DMS153 treated with DMSO at 0.1 percent for 48 hours (cell line): ENCODE measurements at regions not wholly inside any gene's neighbourhood (a gene's known extent, or its start where the extent isn't known, plus 50 kb on each side); places are given as distances from the start of the nearest gene placed in this dataset.
"Not testable (repeated sequence)": the region's sequence is repeated elsewhere in the genome, so short reads cannot be mapped to it uniquely, and the experiment has no call there.

Source experiments
- DNase-seq: peaks from one replicate; lab custom pipeline; 2025; ENCODE audit not compliant: unreplicated experiment; lab: John Stamatoyannopoulos, UW

DNA sequence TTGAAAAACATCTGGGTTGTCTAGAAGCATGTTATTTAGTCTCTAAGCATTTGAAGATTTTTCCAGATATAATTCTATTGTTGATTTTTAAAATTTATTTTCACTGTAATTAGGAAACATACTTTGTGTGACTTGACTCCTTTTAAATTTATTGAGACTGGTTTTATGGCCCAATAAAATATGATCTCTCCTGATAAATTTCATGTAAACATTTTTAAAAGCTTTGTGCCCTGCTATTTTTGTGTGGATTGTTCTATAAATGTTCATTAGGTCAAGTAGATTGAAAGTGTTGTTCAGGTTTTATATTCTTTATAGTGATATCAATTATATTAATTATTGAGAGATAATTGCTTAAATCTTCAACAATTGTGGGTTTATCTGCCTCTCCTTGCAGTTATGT is 105.4 kb downstream of the RFX6 start:
- no peak for DNase-seq

DNA sequence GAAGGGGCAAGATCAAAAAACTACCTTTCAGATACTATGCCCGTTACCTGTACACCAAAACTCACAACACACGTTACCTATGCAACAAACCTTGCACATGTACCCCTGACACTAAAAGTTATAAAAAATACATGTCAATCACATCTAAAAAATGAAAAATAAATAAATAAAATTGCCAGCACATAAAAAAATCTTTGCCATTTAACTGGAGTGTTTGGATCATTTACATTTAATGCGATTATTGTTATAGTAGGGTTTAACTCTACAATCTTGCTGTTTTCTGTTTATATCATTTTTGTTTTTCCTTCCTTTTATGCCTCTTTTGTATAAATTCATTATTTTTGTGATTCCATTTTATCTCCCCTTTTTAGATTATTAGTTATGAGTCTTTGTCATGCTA is 106.3 kb downstream of the RFX6 start:
- no peak for DNase-seq

DNA sequence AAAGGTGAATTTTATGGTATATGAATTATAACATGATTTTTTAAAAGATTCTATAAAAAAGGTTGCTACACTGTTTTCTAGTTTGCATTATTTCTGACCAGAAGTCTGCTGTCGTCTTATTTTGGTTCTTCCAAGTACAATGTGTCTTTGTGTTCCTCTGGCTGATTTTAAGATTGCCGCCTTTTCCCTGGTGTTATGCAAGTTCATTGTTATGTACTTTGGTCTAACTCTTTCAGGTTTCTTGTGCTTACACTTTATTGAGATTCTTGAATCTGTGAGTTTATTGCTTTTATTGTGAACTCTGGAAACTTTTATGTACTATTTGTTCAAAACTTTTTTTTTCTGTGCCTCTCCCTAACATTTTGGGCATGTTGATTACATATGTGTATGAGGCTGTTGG is 109.8 kb downstream of the RFX6 start:
- no peak for DNase-seq

DNA sequence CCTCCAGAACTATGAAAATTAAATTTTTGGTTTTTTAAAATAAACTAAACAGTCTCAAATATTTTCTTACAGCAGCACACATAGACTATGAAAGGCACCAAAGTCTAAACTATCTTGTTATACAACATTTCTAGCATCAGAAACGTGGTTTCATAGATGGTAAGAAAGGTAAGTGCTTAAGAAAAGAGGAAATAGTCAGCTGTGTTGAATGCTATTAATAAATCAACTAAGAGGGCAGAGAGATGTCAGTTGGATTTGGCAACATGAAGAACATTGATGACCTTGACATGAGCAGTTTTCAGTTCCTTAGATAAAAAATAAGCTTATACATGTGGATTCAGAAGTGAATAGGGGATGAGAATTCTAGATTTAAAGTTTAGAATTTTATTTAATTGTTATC is 113.6 kb downstream of the RFX6 start:
- DNase-seq = no peak

DNA sequence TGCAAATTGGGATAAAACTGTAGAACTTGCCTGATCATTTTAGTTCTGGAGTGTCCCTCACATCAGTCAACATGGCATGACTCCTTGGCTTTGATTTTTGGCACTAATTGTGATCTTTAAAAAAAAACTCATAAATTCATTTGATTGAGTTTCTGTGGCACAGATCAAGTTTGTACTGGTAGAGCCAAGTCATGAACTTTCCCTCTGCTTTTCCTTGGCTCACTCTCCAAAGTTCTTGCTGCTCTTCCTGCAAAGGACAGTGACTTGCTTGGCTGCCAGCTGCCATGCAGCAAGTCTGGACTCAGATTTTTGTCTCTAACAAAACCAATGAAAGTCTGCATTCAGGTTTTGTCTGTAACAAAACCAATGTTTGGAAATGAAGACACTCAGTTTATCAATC is 115.5 kb downstream of the RFX6 start:
- no peak for DNase-seq

DNA sequence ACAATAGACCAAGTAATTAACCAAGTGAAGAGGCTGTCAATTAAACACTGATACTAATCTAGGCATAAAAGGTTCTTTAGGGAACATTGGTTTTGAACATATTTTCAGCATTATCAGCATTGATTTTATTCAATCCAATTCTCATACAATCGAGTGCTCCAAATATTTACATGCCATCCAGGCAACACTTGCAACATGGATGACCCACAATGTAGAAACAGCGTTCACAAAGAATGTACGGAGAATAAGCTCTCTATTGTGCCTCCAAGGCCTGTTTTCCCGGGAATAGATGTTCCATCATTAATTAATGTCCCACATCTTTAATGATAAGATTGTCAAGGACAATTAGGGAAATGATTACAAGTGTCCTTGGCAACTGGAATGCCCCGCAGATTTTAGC is 117.4 kb downstream of the RFX6 start:
- DNase-seq = no peak

DNA sequence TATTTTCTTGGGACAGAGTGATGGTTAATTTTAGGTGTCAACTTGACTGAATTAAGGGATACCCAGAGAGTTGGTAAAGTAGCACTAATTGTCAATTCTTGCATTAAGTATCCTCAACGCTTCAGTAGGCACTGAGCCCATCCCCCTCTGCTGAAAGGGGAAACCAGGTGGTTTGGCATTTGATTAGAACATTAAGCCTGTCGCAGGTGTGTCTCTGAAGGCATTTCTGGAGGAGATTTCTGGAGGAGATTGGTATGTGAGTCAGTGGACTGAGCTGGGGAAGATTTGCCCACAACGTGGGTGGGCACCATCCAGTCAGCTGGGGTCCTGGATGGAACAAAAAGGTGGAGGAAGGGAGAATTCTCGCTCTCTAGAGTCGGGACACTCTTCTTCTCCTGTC is 119.8 kb downstream of the RFX6 start:
- no peak for DNase-seq

DNA sequence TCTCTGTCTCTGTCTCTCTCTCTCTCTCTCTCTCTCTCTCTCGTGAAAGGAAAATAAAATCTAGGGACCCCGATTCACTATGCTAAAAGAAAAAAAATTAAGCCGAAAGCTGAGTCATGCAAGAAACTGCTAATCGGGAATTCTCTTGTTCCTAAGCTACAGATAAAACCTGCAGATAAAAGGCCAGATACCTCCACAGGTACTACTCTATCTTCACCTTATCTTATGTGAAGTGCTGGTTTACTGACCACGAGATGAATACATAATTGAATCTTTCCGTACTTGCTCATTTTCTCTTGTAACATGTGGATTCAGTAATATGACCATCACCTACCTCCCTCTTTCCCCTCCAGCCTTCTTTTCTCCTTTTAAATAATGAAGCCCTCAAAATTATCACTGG is 120.5 kb downstream of the RFX6 start:
- DNase-seq = no peak

DNA sequence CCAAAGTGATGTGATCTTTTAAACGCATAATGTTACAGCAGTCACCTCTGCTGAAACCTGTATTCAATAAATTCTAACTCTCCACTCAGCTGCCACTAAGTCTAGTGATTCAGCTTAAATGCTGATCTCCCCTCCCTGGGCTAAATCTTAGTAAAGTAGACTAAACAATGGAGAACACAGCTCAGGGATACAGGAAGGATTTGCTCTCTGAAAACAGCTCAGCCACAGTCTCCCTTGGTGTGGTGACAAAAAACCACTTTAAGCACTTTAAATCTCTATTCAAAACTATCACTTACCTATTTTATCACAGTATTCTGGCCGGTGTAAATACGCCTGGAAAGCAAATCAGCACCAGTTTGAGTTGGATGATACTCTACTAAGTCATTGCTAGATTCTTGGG is 130.6 kb downstream of the RFX6 start:
- DNase-seq = no peak

DNA sequence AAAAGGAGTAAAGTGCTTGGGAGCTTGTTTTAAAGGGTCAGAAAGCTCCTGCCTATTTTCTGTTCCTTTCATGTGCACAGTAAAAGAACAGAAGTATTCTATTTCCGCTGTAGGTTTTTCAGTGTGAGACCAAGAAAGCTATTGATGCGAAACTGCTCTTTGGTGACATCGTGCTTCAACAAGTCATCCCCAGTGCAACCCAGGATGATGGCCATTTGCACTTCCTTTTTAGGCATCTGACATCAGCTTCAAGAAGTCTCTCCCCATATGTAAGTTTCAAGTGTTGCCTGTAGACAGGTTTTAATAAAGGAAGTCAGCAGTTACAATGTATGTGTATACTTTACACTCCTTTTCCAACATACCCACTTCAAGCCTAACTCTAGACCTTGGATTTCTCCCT is 131.6 kb downstream of the RFX6 start:
- DNase-seq = no peak

DNA sequence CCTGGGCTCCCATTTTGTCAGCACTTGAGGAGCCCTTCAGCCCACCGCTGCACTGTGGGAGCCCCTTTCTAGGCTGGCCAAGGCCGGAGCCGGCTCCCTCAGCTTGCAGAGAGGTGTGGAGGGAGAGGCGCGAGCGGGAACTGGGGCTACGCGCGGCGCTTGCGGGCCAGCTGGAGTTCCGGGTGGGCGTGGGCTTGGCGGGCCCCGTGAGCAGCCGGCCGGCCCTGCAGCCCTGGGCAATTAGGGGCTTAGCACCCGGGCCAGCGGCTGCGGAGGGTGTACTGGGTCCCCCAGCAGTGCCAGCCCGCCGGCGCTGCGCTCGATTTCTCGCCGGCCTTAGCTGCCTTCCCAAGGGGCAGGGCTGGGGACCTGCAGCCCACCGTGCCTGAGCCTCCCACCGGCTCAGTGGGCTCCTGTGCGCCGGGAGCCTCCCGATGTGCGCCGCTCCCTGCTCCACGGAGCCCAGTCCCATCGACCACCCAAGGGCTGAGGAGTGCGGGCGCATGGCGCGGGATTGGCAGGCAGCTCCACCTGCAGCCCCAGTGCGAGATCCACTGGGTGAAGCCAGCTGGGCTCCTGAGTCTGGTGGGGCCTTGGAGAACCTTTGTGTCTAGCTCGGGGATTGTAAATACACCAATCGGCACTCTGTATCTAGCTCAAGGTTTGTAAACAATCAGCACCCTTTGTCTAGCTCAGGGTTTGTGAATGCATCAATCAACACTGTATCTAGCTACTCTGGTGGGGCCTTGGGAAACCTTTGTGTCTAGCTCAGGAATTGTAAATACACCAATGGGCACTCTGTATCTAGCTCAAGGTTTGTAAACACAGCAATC is 137.8 kb downstream of the RFX6 start:
- DNase-seq = not testable (repeated sequence)

DNA sequence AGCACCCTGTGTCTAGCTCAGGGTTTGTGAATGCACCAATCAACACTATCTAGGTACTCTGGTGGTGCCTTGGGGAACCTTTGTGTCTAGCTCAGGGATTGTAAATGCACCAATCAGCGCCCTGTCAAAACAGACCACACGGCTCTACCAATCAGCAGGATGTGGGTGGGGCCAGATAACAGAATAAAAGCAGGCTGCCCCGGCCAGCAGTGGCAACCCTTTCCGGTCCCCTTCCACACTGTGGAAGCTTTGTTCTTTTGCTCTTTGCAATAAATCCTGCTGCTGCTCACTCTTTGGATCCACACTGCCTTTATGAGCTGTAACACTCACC is 138.4 kb downstream of the RFX6 start:
- DNase-seq = not testable (repeated sequence)

DNA sequence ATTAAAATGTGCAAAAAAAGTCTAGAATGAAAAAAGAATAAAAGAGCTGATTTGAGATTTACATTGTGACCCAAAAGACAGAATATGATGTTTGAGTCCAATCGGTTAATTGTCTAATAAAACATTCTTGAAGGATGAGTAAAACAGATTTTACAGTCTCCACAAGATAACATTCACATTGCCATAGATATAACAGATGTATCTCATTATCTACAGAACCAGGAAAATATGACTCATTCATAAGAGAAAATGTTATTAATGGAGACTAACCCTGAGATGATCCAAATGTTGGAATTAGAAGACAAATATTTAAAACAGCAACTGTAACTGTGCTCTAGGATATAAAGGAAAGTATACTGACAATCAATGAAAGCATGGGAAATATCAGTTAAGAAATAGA is 141.7 kb downstream of the RFX6 start:
- DNase-seq = no peak

DNA sequence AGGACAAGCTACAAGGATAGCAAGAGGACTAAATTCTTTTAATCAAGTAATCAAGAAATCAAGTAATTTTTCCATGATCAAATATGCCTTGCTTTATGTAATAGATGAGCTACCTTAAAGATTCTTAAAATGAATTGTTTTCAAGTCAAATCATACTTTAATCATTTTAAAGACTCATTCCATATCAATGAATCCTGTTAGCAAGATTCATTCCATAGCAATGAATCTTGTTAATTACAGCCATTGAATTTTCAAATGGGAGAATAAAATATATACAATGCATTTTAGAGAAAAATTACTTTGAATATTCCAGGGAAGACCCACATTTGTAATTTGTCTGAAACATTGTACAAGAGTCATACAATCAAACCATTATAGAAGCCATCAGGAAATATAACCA is 145.7 kb downstream of the RFX6 start:
- no peak for DNase-seq

DNA sequence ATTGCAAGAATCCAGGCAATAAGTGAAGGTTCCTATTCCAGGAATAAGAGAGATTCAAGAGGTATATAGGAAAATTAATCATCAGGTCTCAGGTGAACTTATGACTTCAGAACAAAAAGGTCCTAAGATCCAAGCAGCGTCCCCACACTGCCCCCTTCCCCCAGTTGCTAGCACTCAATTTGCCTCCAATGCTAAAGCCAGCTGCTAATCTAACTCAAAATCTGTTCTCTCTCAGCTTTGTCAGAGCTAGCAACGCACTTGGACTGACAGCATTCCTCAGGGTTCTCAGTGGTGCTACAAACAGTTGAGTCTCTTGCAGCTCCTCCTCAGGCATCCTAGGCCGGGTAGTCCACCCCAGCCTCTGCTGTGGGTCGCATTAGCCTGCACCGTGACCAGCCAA is 148.3 kb downstream of the RFX6 start:
- no peak for DNase-seq

DNA sequence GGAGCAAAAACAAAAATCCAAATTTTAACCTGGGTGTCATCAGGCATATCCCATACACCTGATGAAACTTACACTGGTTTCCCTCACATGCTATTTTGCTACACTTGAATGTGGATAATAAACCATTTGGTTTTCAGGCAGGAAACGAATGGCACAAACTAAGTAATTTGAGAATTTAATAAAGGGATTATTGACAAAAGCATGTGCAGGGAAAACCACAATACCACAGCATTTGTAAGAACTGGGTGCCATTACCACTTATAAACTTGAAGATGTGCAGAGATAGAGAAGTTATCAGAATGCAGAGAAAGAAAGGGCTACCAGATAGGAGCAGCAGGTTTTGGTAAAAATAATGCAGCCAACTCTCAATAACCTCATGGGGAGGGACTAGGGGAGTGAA is 151.2 kb downstream of the RFX6 start:
- no peak for DNase-seq

DNA sequence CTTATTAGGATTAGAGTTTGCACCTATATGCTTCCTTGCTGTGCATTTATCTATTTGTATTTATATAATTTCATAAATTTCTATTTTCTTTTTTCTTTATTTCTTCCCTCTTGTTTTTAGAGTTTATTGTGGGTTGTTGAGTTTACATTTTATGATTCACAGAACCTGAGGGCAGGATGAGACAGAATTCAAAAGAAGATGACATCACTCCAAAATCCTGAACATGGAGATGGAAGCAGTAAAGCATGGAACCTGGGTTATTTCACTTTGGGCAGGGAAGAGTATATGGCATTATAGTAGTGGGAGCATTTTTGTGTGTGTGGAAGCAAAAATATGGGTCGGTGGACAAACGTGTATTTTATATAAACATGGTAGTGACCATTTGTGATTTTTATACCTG is 157.5 kb downstream of the RFX6 start:
- DNase-seq = no peak

DNA sequence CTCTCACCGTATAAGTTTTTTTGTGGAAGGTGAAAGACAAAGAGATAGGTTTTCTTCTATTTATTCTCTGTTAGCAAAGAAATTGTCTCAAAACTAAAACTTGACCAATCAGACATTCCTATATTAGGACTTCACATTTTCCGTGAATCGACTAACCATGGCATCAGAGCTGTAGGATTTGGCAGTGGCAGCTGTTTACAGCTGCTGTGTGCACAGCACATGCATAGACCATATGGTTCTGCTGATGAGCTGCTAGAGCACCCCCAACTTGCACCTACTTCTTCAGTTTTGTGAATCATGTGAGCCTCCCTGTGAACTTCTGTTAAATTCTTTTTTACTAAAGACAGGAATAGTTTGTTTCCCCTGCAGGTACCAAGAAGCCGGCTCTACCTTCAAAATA is 157.9 kb downstream of the RFX6 start:
- DNase-seq = no peak

DNA sequence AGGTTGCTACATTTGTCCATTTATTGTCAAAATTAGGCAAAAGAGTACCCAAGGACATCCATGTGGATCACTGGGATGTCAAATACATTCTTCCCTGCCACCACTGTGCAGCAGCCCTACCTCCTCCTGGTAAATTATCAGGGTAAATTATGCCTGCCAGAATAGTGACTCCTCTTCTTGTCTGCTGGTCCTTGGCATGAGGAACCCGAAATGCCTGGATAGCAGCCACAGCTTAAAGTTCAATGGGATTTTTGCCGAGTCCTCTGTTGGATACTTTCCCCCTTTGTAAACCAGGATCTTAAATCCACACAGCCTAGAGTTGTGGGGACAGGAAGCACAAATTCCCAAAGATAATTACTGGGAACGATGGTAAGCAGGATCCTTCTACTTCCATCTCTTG is 173.3 kb downstream of the RFX6 start:
- DNase-seq = no peak

DNA sequence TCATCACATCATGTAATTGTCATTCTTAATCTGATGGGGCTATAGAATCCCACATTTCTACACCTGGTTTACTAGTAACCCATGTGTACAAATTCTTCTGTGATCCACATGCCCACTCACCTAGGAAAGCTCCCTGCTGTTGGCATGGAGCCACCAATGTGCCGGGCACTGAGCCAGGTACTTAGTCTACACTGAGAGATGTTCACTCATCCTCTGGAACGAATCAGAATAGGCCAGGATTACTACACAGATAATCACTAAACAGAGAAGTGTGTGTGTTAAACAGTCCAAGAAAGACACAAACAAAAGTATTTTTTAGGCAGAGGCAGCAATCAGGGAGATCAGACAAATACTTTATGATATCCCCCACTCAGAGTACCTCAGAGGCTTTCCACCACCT is 193.2 kb upstream of the VGLL2 start:
- peak; percentile 21 for DNase-seq

DNA sequence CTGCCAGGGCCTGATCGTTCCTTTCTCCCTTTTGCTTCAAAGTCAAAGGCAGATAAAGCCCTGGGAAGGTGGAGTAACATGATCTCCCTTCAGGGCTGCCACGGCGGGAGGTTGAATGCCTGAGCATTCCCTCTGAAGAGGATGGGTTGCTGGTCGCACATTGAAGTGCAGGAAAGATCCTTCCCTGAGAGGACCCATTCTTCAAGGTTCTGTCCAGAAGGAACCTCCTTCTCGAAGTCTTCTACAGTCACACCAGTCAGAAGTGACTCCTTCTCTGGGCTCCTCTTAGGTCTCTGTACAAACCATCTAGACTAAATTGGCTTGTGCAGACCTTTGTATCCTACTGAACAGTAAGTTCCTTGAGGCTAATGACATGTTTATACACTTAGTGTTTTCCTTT is 192.6 kb upstream of the VGLL2 start:
- DNase-seq = no peak

DNA sequence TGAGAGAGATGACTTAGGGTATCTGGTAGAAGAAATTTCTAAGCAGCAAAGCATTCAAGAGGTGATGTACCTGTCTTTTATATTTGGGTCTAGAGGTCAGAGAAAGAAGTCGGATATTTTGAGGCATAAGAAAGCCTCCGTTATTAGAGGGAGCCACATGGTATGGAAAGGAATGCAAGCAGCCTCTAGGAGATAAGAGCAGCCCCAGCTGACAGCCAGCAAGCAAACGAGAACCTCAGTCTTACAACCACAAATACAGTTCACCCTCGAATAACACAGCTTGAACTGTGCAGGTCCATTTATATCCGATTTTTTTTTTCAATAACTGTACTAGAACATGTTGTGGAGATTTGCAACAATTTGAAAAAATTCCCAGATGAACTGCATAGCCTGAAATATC is 190.7 kb upstream of the VGLL2 start:
- no peak for DNase-seq

DNA sequence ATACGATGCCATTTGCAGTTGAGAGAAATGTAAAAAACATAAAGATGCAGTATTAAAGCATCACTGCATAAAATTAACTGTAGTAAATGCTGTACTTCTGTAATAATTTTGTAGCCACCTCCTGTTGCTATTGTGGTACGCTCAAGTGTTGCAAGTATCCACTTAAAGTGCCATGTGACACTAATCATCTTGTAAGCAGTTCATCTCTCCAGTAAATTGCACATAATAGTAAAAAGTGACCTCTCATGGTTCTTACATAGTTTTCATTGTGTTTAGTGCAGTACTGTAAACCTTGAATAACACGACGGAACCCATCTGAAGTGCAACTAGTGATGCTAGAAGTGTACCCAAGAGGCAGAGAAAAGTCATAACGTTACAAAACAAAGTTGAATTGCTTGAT is 190.1 kb upstream of the VGLL2 start:
- no peak for DNase-seq

DNA sequence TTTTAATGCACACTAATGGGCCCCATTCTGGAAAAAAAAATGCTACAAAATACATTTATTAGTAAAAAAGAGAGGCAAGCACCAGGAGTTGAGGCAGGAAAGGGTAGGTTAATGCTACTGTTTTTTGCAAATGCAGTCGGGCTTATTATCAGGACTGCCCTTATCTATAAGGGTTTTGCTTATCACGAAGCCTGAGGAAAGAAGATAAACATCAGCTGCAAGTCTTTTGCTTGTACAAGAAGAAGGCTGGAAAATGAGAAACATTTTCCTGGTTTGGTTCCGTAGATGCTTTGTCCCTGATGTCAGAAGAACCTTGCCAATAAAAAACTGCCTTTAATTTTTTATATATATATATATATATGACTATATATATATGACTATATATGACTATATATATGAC is 189.3 kb upstream of the VGLL2 start:
- DNase-seq = no peak
